ENCODE measurements at regions not wholly inside any gene's neighbourhood (a gene's known extent, or its start where the extent isn't known, plus 50 kb on each side); places are given as distances from the start of the nearest gene placed in this dataset.

DNA sequence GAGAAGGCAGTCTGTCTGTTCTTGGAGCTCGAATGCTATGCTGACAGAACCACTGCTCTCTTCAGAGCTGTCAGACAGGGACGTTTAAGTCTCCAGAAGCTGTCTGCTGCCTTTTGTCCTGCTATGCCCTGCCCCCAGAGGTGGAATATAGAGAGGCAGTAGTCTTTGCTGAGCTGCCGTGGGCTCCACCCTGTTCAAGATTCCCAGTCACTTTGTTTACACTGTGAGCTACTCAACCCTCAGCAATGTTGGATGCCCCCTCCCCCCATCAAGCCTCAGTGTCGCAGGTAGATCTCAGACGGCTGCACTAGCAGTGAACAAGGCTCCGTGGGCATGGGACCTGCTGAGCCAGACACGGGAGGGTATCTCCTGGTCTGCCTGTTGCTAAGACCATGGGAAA lies 344.2 kb downstream of the TMEM161B start:
- H3K4me3 ChIP-seq (ENCODE audit: control insufficient read depth, low read depth, low read length) = no peak overlapping the region
- DNase-seq (ENCODE audit: low read depth) = no peak
- TF ChIP-seq, protein P1, sequence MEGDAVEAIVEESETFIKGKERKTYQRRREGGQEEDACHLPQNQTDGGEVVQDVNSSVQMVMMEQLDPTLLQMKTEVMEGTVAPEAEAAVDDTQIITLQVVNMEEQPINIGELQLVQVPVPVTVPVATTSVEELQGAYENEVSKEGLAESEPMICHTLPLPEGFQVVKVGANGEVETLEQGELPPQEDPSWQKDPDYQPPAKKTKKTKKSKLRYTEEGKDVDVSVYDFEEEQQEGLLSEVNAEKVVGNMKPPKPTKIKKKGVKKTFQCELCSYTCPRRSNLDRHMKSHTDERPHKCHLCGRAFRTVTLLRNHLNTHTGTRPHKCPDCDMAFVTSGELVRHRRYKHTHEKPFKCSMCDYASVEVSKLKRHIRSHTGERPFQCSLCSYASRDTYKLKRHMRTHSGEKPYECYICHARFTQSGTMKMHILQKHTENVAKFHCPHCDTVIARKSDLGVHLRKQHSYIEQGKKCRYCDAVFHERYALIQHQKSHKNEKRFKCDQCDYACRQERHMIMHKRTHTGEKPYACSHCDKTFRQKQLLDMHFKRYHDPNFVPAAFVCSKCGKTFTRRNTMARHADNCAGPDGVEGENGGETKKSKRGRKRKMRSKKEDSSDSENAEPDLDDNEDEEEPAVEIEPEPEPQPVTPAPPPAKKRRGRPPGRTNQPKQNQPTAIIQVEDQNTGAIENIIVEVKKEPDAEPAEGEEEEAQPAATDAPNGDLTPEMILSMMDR (IDR thresholded peaks at IDR 0.05; ENCODE audit: control insufficient read depth, insufficient read depth, low read depth, low read length, missing control alignments) = no peak

DNA sequence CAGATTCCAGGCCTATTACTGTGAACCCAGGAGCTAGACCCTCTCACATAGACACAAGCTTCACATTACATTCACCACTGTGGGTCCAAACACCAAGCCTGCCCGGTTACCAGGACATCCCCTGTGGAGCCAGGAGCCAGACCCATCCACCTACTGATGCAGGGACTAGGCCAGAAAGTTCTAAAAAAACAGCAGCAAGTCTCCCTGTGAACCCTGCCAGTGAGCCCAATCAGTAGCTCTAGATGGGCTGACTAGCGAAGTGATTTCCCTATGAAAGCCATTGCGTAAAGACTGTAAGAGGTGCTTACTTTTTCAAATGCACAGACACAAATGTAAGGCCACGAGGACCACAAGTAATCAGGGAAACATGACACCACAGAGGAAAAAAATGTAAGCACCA lies 352.3 kb downstream of the TMEM161B start:
- H3K4me3 ChIP-seq (ENCODE audit: control insufficient read depth, low read depth, low read length) = no peak overlapping the region
- DNase-seq (ENCODE audit: low read depth) = no peak
- TF ChIP-seq, protein P1 (IDR thresholded peaks at IDR 0.05; ENCODE audit: control insufficient read depth, insufficient read depth, low read depth, low read length, missing control alignments) = no peak

DNA sequence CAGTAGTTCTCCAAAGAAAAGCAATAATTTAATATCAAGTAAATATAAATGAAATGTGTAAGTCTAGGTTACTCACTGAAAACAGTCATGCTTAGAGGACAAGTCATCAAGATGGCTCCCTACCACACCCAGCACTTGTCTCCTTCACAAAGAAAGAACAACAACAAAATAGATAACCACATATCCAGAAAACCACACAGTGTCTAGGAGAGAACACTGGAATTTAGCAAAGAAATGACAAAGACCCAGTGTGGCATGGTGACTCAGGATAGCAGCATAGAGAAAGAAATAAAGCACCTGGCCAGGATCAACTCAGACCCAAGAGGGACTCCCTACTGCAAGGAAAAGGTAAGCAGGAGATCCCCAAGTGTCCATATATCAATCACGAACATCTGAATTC lies 356.2 kb downstream of the TMEM161B start:
- no peak overlapping the region for H3K4me3 ChIP-seq (ENCODE audit: control insufficient read depth, low read depth, low read length)
- no peak for DNase-seq (ENCODE audit: low read depth)
- TF ChIP-seq, protein P1 (IDR thresholded peaks at IDR 0.05; ENCODE audit: control insufficient read depth, insufficient read depth, low read depth, low read length, missing control alignments) = no peak

DNA sequence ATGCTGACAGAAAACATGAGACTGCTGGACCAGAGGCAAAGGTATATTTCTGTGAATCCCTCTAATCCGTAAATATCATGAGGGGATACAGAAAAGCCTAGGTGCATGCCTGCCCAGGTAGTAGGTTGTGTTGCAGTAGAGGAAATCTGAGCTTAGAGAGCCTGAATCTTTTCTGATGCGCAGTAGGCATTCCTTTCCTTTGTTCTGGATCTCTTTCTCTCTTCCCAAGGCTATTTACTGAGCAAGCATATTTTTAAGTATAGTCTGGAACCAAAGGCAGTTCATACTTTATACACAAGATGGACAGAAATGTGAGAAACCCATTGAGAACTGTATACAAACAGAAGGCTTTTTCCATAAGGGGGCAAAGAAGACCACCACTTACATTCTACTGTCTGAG lies 359.3 kb downstream of the TMEM161B start:
- no peak overlapping the region for H3K4me3 ChIP-seq (ENCODE audit: control insufficient read depth, low read depth, low read length)
- TF ChIP-seq, protein P1 (IDR thresholded peaks at IDR 0.05; ENCODE audit: control insufficient read depth, insufficient read depth, low read depth, low read length, missing control alignments) = no peak
- DNase-seq (ENCODE audit: low read depth) = no peak

DNA sequence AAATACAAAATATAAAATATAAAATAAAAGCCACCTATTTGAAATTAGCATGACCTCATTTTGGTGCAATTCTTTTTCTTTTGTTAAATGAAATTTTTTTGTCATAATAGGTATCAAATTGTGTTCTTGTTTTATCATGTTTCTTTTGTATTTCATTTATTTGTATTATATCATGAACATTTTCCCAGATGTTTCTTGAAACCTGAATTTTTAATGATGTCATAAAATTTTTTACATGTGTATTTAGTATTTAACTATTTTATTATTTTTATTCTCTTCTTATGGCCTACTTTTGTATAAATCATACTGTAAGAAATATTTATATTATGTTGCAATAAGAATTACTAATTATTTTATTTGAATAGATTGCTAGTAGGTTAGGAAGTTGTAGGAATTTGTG lies 361.7 kb downstream of the TMEM161B start:
- TF ChIP-seq, protein P1 (IDR thresholded peaks at IDR 0.05; ENCODE audit: control insufficient read depth, insufficient read depth, low read depth, low read length, missing control alignments) = no peak
- no peak for DNase-seq (ENCODE audit: low read depth)

DNA sequence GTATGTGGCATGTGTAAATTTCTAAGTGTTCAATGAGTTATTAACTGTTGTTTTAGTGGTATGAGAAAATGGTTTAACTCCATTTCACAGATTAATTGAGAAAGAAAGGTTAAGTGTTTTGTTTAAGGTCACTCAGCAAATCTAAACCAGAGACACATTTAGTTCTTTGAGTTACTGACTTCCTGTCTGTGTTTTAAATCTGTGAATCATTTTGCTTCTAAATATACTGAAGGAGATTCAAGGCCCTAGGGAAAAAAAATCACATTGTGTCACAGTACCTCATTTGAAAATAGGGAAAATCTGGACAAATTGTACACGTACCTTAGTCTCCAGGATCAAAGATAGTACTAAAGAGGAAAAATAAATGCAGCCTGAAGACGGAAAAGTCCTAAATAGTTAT lies 368.2 kb downstream of the TMEM161B start:
- no peak overlapping the region for H3K4me3 ChIP-seq (ENCODE audit: control insufficient read depth, low read depth, low read length)
- TF ChIP-seq, protein P1 (IDR thresholded peaks at IDR 0.05; ENCODE audit: control insufficient read depth, insufficient read depth, low read depth, low read length, missing control alignments) = no peak

More for the DNA sequence above, 361.7 kb downstream of the TMEM161B start:
- H3K4me3 ChIP-seq (ENCODE audit: control insufficient read depth, low read depth, low read length) = no peak overlapping the region

DNA sequence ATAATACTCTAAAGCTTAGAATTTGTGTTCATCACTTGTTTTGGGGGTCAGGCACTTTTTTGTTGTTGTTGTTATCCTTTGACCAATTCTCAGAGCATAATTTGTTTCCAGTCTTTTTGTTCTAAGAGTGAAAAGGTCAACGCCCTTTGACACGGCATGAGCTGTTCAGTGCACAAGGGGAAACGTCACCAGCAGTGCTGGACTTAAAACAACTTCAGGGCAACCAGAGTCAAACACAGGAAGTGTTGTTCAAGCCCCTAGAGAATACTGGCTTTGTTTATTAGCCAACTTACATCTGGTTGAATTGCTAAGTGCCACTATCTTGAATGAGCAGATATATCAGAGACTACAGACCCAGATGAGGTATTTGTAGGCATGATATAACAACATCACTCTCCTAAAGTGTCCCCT lies 368.9 kb downstream of the TMEM161B start:
- no peak overlapping the region for H3K4me3 ChIP-seq (ENCODE audit: control insufficient read depth, low read depth, low read length)
- TF ChIP-seq, protein P1 (IDR thresholded peaks at IDR 0.05; ENCODE audit: control insufficient read depth, insufficient read depth, low read depth, low read length, missing control alignments) = no peak
- DNase-seq (ENCODE audit: low read depth) = no peak

More for the DNA sequence above, 368.2 kb downstream of the TMEM161B start:
- DNase-seq (ENCODE audit: low read depth) = no peak

All from AG09309 (cell line).